ENCODE measurements at regions not wholly inside any gene's neighbourhood (a gene's known extent, or its start where the extent isn't known, plus 50 kb on each side); places are given as distances from the start of the nearest gene placed in this dataset.

DNA sequence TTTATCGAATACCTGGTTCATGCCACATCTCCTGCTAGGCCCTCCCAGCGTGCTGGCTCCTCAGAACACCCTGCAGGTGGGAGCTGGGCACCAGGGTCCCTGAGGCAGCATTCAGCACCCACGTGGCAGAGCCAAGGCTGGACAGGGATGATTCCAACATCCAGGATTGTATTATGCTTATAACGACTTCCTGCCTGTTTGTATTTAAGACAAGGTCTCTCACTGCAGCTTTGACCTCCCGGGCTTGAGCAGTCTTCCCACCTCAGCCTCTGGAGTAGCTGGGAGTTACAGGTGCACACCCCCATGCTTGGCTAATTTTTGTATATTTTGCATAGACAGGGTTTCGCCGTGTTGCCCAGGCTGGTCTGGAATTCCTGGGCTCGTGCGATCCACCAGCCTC lies 64.7 kb upstream of the WNT7B start:
- peaks cover 8% of the 10 kb centered on the region for H3K4me1 ChIP-seq

GRCh38 chr22:46042786-46043185 lies 65.8 kb upstream of the WNT7B start:
- H3K9me3 Mint-ChIP-seq, result no peaks in the 10 kb centered on the region
- no peak overlapping the region for H2AFZ ChIP-seq (replicated peaks)
- DNase-seq (ENCODE audit: low spot score), result no peak

More for the DNA sequence above, 64.7 kb upstream of the WNT7B start:
- no peak overlapping the region for H3K4me3 ChIP-seq
- H3K27me3 ChIP-seq, result peaks cover 50% of the 10 kb centered on the region
- no peaks in the 10 kb centered on the region for H3K36me3 Mint-ChIP-seq
- H3K9ac ChIP-seq, result no peak overlapping the region
- H2AFZ ChIP-seq (replicated peaks), result no peak overlapping the region
- no peak overlapping the region for H3K27ac Mint-ChIP-seq
- H3K4me3 Mint-ChIP-seq, result no peak overlapping the region
- H3K27me3 Mint-ChIP-seq (ENCODE audit: insufficient read depth, low read depth), result peaks cover 36% of the 10 kb centered on the region
- H3K9me3 Mint-ChIP-seq, result no peaks in the 10 kb centered on the region
- no peaks in the 10 kb centered on the region for H3K79me2 ChIP-seq (ENCODE audit: low read depth)
- H3F3A ChIP-seq (ENCODE audit: low read depth), result peaks cover 7% of the 10 kb centered on the region
- no peaks in the 10 kb centered on the region for H3K36me3 ChIP-seq
- TF ChIP-seq EZH2 (IDR thresholded peaks at IDR 0.05) (no peak), EZH2phosphoT487 (IDR thresholded peaks at IDR 0.05) (no peak)
- TF ChIP-seq, protein P1, sequence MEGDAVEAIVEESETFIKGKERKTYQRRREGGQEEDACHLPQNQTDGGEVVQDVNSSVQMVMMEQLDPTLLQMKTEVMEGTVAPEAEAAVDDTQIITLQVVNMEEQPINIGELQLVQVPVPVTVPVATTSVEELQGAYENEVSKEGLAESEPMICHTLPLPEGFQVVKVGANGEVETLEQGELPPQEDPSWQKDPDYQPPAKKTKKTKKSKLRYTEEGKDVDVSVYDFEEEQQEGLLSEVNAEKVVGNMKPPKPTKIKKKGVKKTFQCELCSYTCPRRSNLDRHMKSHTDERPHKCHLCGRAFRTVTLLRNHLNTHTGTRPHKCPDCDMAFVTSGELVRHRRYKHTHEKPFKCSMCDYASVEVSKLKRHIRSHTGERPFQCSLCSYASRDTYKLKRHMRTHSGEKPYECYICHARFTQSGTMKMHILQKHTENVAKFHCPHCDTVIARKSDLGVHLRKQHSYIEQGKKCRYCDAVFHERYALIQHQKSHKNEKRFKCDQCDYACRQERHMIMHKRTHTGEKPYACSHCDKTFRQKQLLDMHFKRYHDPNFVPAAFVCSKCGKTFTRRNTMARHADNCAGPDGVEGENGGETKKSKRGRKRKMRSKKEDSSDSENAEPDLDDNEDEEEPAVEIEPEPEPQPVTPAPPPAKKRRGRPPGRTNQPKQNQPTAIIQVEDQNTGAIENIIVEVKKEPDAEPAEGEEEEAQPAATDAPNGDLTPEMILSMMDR (IDR thresholded peaks at IDR 0.05), result no peak
- no peak overlapping the region for H3K4me2 ChIP-seq
- no peak overlapping the region for H3K27ac ChIP-seq
- H3K4me1 Mint-ChIP-seq, result peaks cover 11% of the 10 kb centered on the region
- no peaks in the 10 kb centered on the region for H3K9me3 ChIP-seq (ENCODE audit: low read depth)
- peaks cover 6% of the 10 kb centered on the region for H4K20me1 ChIP-seq (ENCODE audit: low read depth)
- DNase-seq (ENCODE audit: low spot score), result no peak

DNA sequence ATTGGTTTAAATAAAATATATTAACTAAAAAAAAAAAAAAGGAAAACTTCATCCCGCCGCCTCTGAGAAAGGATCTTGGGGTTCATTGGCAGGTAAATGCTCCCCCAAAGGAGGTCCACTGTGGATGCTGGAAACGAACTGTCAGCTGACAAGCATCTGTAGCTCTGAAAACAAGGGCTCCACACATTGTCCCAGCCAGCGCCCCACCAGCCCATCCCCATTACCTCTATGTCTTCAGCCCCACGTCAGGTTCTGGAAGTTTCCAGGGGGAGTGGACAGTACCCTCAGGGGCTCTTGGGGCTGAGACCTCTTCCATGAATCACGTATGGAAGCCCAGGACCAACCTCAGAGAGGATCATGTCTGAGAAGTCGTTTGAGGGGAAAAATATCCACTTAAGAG lies 66.4 kb upstream of the WNT7B start:
- no peak overlapping the region for H3K27ac Mint-ChIP-seq
- Histone ChIP-seq H3K79me2 (ENCODE audit: low read depth) (no peaks in the 10 kb centered on the region), H3K4me3 (no peak overlapping the region), H3K4me1 (peaks cover 4% of the 10 kb centered on the region), H3K27me3 (peaks cover 67% of the 10 kb centered on the region), H3K9ac (no peak overlapping the region), H4K20me1 (ENCODE audit: low read depth) (peaks cover 10% of the 10 kb centered on the region), H3K4me2 (no peak overlapping the region), H3K9me3 (ENCODE audit: low read depth) (no peaks in the 10 kb centered on the region), H3F3A (ENCODE audit: low read depth) (no peaks in the 10 kb centered on the region), H3K36me3 (no peaks in the 10 kb centered on the region), H3K27ac (no peak overlapping the region), H2AFZ (replicated peaks) (no peak overlapping the region)
- no peak for DNase-seq (ENCODE audit: low spot score)
- H3K4me3 Mint-ChIP-seq, result peak overlapping the region; percentile 63
- peaks cover 4% of the 10 kb centered on the region for H3K4me1 Mint-ChIP-seq
- H3K36me3 Mint-ChIP-seq, result no peaks in the 10 kb centered on the region
- peaks cover 43% of the 10 kb centered on the region for H3K27me3 Mint-ChIP-seq (ENCODE audit: insufficient read depth, low read depth)
- no peak for TF ChIP-seq EZH2phosphoT487 (IDR thresholded peaks at IDR 0.05)
- TF ChIP-seq EZH2 (IDR thresholded peaks at IDR 0.05), result no peak
- TF ChIP-seq, protein P1 (IDR thresholded peaks at IDR 0.05), result no peak
- no peaks in the 10 kb centered on the region for H3K9me3 Mint-ChIP-seq

More at GRCh38 chr22:46042786-46043185, 65.8 kb upstream of the WNT7B start:
- Mint-ChIP-seq H3K27ac (no peak overlapping the region), H3K36me3 (no peaks in the 10 kb centered on the region), H3K27me3 (ENCODE audit: insufficient read depth, low read depth) (peaks cover 39% of the 10 kb centered on the region), H3K4me1 (peaks cover 4% of the 10 kb centered on the region), H3K4me3 (no peak overlapping the region)
- TF ChIP-seq EZH2 (IDR thresholded peaks at IDR 0.05) (no peak), EZH2phosphoT487 (IDR thresholded peaks at IDR 0.05) (no peak)
- TF ChIP-seq, protein P1 (IDR thresholded peaks at IDR 0.05), result no peak
- Histone ChIP-seq H3K4me3 (no peak overlapping the region), H3K9ac (no peak overlapping the region), H3K79me2 (ENCODE audit: low read depth) (no peaks in the 10 kb centered on the region), H3K4me1 (peaks cover 4% of the 10 kb centered on the region), H3K9me3 (ENCODE audit: low read depth) (no peaks in the 10 kb centered on the region), H4K20me1 (ENCODE audit: low read depth) (peaks cover 10% of the 10 kb centered on the region), H3K27me3 (peaks cover 62% of the 10 kb centered on the region), H3K4me2 (no peak overlapping the region), H3F3A (ENCODE audit: low read depth) (no peaks in the 10 kb centered on the region), H3K27ac (no peak overlapping the region), H3K36me3 (no peaks in the 10 kb centered on the region)
